ENCODE measurements at regions not wholly inside any gene's neighbourhood (a gene's known extent, or its start where the extent isn't known, plus 50 kb on each side); places are given as distances from the start of the nearest gene placed in this dataset.

GRCh38 chr15:87747087-87747486, 509.5 kb downstream of the NTRK3 start:
- TF ChIP-seq CTCF (IDR thresholded peaks at IDR 0.05), result no peak
- no peak for TF ChIP-seq POLR2AphosphoS5 (IDR thresholded peaks at IDR 0.05)
- no peak for TF ChIP-seq POLR2A (IDR thresholded peaks at IDR 0.05)

Data from prostate gland (tissue), 2 donors.